ENCODE measurements at regions not wholly inside any gene's neighbourhood (a gene's known extent, or its start where the extent isn't known, plus 50 kb on each side); places are given as distances from the start of the nearest gene placed in this dataset.
"Not testable (repeated sequence)": the region's sequence is repeated elsewhere in the genome, so short reads cannot be mapped to it uniquely, and the experiment has no call there.

- no peak for DNase-seq (ENCODE audit: low read depth in 2 of 3, low spot score in 1 of 3)
Measured at GRCh38 chr17:33873201-33873617, 381.9 kb upstream of the CCL2 start.

GRCh38 chr17:33874617-33875060 lies 380.4 kb upstream of the CCL2 start:
- no peak for DNase-seq (ENCODE audit: low read depth in 2 of 3, low spot score in 1 of 3)

GRCh38 chr17:33875973-33876372 lies 379.1 kb upstream of the CCL2 start:
- DNase-seq (ENCODE audit: low read depth in 2 of 3, low spot score in 1 of 3), result no peak

- not testable (repeated sequence) for DNase-seq (ENCODE audit: low read depth in 2 of 3, low spot score in 1 of 3)
Measured at GRCh38 chr17:33882273-33882672, 372.8 kb upstream of the CCL2 start.

- DNase-seq (ENCODE audit: low read depth in 2 of 3, low spot score in 1 of 3), result not testable (repeated sequence)
Measured at GRCh38 chr17:33882677-33883076, 372.4 kb upstream of the CCL2 start.

GRCh38 chr17:33888455-33888854 lies 366.6 kb upstream of the CCL2 start:
- no peak for DNase-seq (ENCODE audit: low read depth in 2 of 3, low spot score in 1 of 3)

- no peak for DNase-seq (ENCODE audit: low read depth in 2 of 3, low spot score in 1 of 3)
Measured at GRCh38 chr17:33889040-33889439, 366.0 kb upstream of the CCL2 start.

GRCh38 chr17:33889766-33890165 lies 365.3 kb upstream of the CCL2 start:
- DNase-seq (ENCODE audit: low read depth in 2 of 3, low spot score in 1 of 3), result no peak

- no peak for DNase-seq (ENCODE audit: low read depth in 2 of 3, low spot score in 1 of 3)
Measured at GRCh38 chr17:33892717-33893591, 362.1 kb upstream of the CCL2 start.

- DNase-seq (ENCODE audit: low read depth in 2 of 3, low spot score in 1 of 3), result no peak
Measured at GRCh38 chr17:33895491-33895890, 359.6 kb upstream of the CCL2 start.

- DNase-seq (ENCODE audit: low read depth in 2 of 3, low spot score in 1 of 3), result no peak
Measured at GRCh38 chr17:33896263-33896662, 358.8 kb upstream of the CCL2 start.

GRCh38 chr17:33901085-33901484 lies 354.0 kb upstream of the CCL2 start:
- DNase-seq (ENCODE audit: low read depth in 2 of 3, low spot score in 1 of 3), result no peak

GRCh38 chr17:33902901-33903449 lies 352.1 kb upstream of the CCL2 start:
- no peak for DNase-seq (ENCODE audit: low read depth in 2 of 3, low spot score in 1 of 3)

- DNase-seq (ENCODE audit: low read depth in 2 of 3, low spot score in 1 of 3), result no peak
Measured at GRCh38 chr17:33904476-33904875, 350.6 kb upstream of the CCL2 start.

- DNase-seq (ENCODE audit: low read depth in 2 of 3, low spot score in 1 of 3), result no peak
Measured at GRCh38 chr17:33905338-33905800, 349.7 kb upstream of the CCL2 start.

GRCh38 chr17:33908363-33909064 lies 346.6 kb upstream of the CCL2 start:
- no peak for DNase-seq (ENCODE audit: low read depth in 2 of 3, low spot score in 1 of 3)

- no peak for DNase-seq (ENCODE audit: low read depth in 2 of 3, low spot score in 1 of 3)
Measured at GRCh38 chr17:33910200-33910857, 344.8 kb upstream of the CCL2 start.

- DNase-seq (ENCODE audit: low read depth in 2 of 3, low spot score in 1 of 3), result no peak
Measured at GRCh38 chr17:33914125-33914524, 341.0 kb upstream of the CCL2 start.

GRCh38 chr17:33922971-33923370 lies 332.1 kb upstream of the CCL2 start:
- DNase-seq (ENCODE audit: low read depth in 2 of 3, low spot score in 1 of 3), result no peak

- no peak for DNase-seq (ENCODE audit: low read depth in 2 of 3, low spot score in 1 of 3)
Measured at GRCh38 chr17:33924104-33924503, 331.0 kb upstream of the CCL2 start.

GRCh38 chr17:33925649-33926048 lies 329.4 kb upstream of the CCL2 start:
- no peak for DNase-seq (ENCODE audit: low read depth in 2 of 3, low spot score in 1 of 3)
